CD14-positive monocyte (primary cell): ENCODE measurements at regions not wholly inside any gene's neighbourhood (a gene's known extent, or its start where the extent isn't known, plus 50 kb on each side); places are given as distances from the start of the nearest gene placed in this dataset.

Source experiments
- DNase-seq, 3 donors: peaks; one replicate each; pipeline ENCODE4 v3.0.0-alpha.2; 2011 to 2022
- H2AFZ ChIP-seq: 2 replicates; pipeline ENCODE4 v1.6.0; 2012; ENCODE audit warnings: mild to moderate bottlenecking, low read depth, low read length, inconsistent platforms; ENCODE audit not compliant: insufficient read depth, poor library complexity, severe bottlenecking
- H3K27ac ChIP-seq, 2 donors: 1 replicate in 1 of 2; 2 replicates in 1 of 2; pipeline ENCODE4 v1.5.1; 2012 to 2013; ENCODE audit warnings: low read length in 2 of 2, control low read depth in 1 of 2, inconsistent platforms in 1 of 2, low read depth in 1 of 2, mild to moderate bottlenecking in 1 of 2
- H3K27me3 ChIP-seq, 2 donors: one replicate each; pipeline versions ENCODE4 v1.6.0 to v1.6.1; 2011 to 2013; ENCODE audit warnings: low read length in 2 of 2; ENCODE audit not compliant: control insufficient read depth in 2 of 2, insufficient read depth in 2 of 2
- H3K36me3 ChIP-seq, 2 donors: replicated peaks in 1 of 2; 1 replicate in 1 of 2; 2 replicates in 1 of 2; pipeline versions ENCODE4 v1.5.1 to v1.6.1; 2012 to 2013; ENCODE audit warnings: low read length in 2 of 2, control low read depth in 1 of 2, inconsistent platforms in 1 of 2, mild to moderate bottlenecking in 1 of 2; ENCODE audit not compliant: insufficient read depth in 2 of 2, control insufficient read depth in 1 of 2
- H3K4me1 ChIP-seq, 2 donors: 1 replicate in 1 of 2; 2 replicates in 1 of 2; pipeline versions ENCODE4 v1.5.1 to v1.6.1; 2012 to 2013; ENCODE audit warnings: low read length in 2 of 2, control low read depth in 1 of 2, inconsistent platforms in 1 of 2, mild to moderate bottlenecking in 1 of 2, moderate library complexity in 1 of 2; ENCODE audit not compliant: insufficient read depth in 2 of 2, control insufficient read depth in 1 of 2
- H3K4me2 ChIP-seq: replicated peaks from 2 replicates; pipeline ENCODE3; 2012; ENCODE audit warnings: low read length, moderate library complexity, mild to moderate bottlenecking; ENCODE audit not compliant: poor library complexity, severe bottlenecking; ENCODE audit errors: extremely low read depth
- H3K4me3 ChIP-seq, 3 experiments: fragments of 200-600 bp in 1 of 3; sonication (generic) in 1 of 3; replicated peaks in 1 of 3; 1 replicate in 2 of 3; 2 replicates in 1 of 3; pipeline ENCODE4 v1.5.1; 2011 to 2013; ENCODE audit warnings: low read length in 3 of 3, mild to moderate bottlenecking in 3 of 3, control low read depth in 2 of 3, low read depth in 2 of 3, inconsistent platforms in 1 of 3, moderate library complexity in 1 of 3
- H3K79me2 ChIP-seq: 2 replicates; pipeline ENCODE4 v1.6.0; 2012; ENCODE audit warnings: mild to moderate bottlenecking, control low read depth, inconsistent platforms, low read length, moderate library complexity; ENCODE audit not compliant: insufficient read depth
- H3K9ac ChIP-seq: 2 replicates; pipeline ENCODE4 v1.6.0; 2017; ENCODE audit warnings: low read length, mild to moderate bottlenecking; ENCODE audit not compliant: insufficient read depth, poor library complexity, severe bottlenecking
- H3K9me3 ChIP-seq, 2 donors: replicated peaks in 1 of 2; 1 replicate in 1 of 2; 2 replicates in 1 of 2; pipeline versions ENCODE4 v1.5.1 to v1.6.1; 2012 to 2013; ENCODE audit warnings: low read length in 2 of 2, control low read depth in 1 of 2; ENCODE audit not compliant: control insufficient read depth in 1 of 2, insufficient read depth in 1 of 2
- H4K20me1 ChIP-seq: 2 replicates; pipeline ENCODE4 v1.6.0; 2012; ENCODE audit warnings: mild to moderate bottlenecking, low read length, control low read depth, moderate library complexity; ENCODE audit not compliant: insufficient read depth
- H3K27ac Mint-ChIP-seq, 7 donors: one replicate each; pipeline ENCODE4 v1.8.0; 2020; ENCODE audit warnings: mild to moderate bottlenecking in 7 of 7, mixed read lengths in 7 of 7, moderate library complexity in 6 of 7, inconsistent platforms in 2 of 7
- H3K27me3 Mint-ChIP-seq, 3 donors: one replicate each; pipeline ENCODE4 v1.8.0; 2021 to 2022; ENCODE audit warnings: low read depth in 3 of 3, mild to moderate bottlenecking in 3 of 3, mixed read lengths in 3 of 3, moderate library complexity in 3 of 3, inconsistent platforms in 1 of 3
- H3K36me3 Mint-ChIP-seq, 2 donors: one replicate each; pipeline ENCODE4 v1.8.0; 2020; ENCODE audit warnings: mixed read lengths in 2 of 2, inconsistent platforms in 1 of 2, mild to moderate bottlenecking in 1 of 2
- H3K4me1 Mint-ChIP-seq: one replicate; pipeline ENCODE4 v1.8.0; 2020; ENCODE audit warnings: mild to moderate bottlenecking, mixed read lengths
- H3K4me3 Mint-ChIP-seq, 2 donors: one replicate each; pipeline ENCODE4 v1.8.0; 2020; ENCODE audit warnings: mild to moderate bottlenecking in 2 of 2, mixed read lengths in 2 of 2, moderate library complexity in 1 of 2
- H3K9me3 Mint-ChIP-seq, 7 donors: one replicate each; pipeline ENCODE4 v1.8.0; 2020 to 2022; ENCODE audit warnings: mixed read lengths in 7 of 7, mild to moderate bottlenecking in 6 of 7, moderate library complexity in 6 of 7, inconsistent platforms in 2 of 7
- WGBS: methylation state at CpG from one replicate; pipeline ENCODE4 v1.1.5; 2013; ENCODE audit warnings: missing lambda C conversion rate; ENCODE audit not compliant: insufficient coverage; 5-methylcytosine and 5-hydroxymethylcytosine counted together
- intact Hi-C, 2 donors: fragments of 100-400 bp; cut with micrococcal nuclease; formaldehyde crosslinking; loops; one replicate each; pipeline versions ENCODE4 v1.15.0 to v1.15.1; 2023
- TF ChIP-seq, protein P1 (sequence below): fragments of 200-600 bp; IDR thresholded peaks from one replicate; pipeline ENCODE4 v1.8.0; 2022; ENCODE audit warnings: antibody characterized with exemption, mild to moderate bottlenecking

DNA sequence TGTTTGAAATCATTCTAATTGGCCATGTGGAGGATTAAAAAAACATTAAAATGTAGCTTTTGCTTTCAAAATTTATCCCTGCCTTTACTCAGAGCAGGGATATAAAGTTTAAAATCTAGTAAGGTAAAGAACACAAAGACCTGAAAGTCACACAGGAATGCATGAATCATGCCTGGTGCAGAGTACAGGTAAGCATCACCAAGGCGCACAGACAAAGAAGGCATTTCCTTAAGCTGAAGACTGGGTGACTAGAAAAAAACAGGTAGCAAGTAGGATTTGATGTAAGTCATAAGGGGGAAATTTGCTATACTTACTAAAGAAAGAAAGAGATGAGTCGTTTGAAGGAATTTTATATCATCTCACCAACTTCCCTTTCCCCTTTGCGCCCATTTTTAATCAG, 405.6 kb downstream of the GXYLT1 start:
- peaks cover 0 to 8% (median 0%) of the 10 kb centered on the region in 7 donors for H3K9me3 Mint-ChIP-seq
- no peak overlapping the region for H3K27ac Mint-ChIP-seq
- no peak overlapping the region for H2AFZ ChIP-seq

DNA sequence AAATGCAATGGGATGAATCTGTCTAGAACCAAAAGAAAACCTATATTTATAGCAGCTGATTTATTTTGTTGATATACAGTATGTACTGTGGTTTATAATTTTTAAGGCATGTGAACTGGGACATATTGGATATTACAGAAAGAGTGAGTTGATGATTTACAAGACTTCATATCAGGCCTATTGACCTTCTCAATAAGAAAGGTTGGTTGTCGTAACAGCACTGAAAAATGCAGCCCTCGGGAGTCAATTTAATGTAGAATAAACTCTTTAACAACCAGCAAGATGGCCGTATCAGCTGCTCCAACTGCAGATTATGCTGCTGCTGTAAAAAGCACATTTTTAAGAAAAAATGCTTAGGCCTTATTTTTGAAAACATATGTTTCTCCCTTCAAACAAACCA, 407.3 kb downstream of the GXYLT1 start:
- H3K27me3 ChIP-seq, result no peaks in the 10 kb centered on the region
- H3K36me3 ChIP-seq, result no peaks in the 10 kb centered on the region
- no peaks in the 10 kb centered on the region for H3K4me1 ChIP-seq
- no peak overlapping the region for H3K27ac Mint-ChIP-seq
- intact Hi-C loops, result no loop called here
- no peak overlapping the region for H3K27ac ChIP-seq
- H2AFZ ChIP-seq, result no peak overlapping the region
- no peak overlapping the region for H3K4me3 ChIP-seq
- WGBS, result no CpG with 5 or more reads among the region's 3 CpGs
- no peak overlapping the region for H3K4me2 ChIP-seq
- TF ChIP-seq, protein P1, sequence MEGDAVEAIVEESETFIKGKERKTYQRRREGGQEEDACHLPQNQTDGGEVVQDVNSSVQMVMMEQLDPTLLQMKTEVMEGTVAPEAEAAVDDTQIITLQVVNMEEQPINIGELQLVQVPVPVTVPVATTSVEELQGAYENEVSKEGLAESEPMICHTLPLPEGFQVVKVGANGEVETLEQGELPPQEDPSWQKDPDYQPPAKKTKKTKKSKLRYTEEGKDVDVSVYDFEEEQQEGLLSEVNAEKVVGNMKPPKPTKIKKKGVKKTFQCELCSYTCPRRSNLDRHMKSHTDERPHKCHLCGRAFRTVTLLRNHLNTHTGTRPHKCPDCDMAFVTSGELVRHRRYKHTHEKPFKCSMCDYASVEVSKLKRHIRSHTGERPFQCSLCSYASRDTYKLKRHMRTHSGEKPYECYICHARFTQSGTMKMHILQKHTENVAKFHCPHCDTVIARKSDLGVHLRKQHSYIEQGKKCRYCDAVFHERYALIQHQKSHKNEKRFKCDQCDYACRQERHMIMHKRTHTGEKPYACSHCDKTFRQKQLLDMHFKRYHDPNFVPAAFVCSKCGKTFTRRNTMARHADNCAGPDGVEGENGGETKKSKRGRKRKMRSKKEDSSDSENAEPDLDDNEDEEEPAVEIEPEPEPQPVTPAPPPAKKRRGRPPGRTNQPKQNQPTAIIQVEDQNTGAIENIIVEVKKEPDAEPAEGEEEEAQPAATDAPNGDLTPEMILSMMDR, result no peak
- no peaks in the 10 kb centered on the region for H4K20me1 ChIP-seq
- H3K4me3 Mint-ChIP-seq, result no peak overlapping the region
- H3K4me1 Mint-ChIP-seq, result no peaks in the 10 kb centered on the region
- H3K27me3 Mint-ChIP-seq, result no peaks in the 10 kb centered on the region
- H3K9ac ChIP-seq, result no peak overlapping the region
- H3K79me2 ChIP-seq, result no peaks in the 10 kb centered on the region
- H3K9me3 ChIP-seq, result peaks cover 0 to 3% of the 10 kb centered on the region in 2 donors
- DNase-seq, result no peak
- no peaks in the 10 kb centered on the region for H3K36me3 Mint-ChIP-seq
- H3K9me3 Mint-ChIP-seq, result peaks cover 0 to 11% (median 2%) of the 10 kb centered on the region in 7 donors

More for the DNA sequence above, 405.6 kb downstream of the GXYLT1 start:
- WGBS, result 100% methylated on average over 1 of the region's 3 CpGs
- no peak overlapping the region for H3K4me3 Mint-ChIP-seq
- no peaks in the 10 kb centered on the region for H3K36me3 Mint-ChIP-seq
- Histone ChIP-seq H4K20me1 (no peaks in the 10 kb centered on the region), H3K79me2 (no peaks in the 10 kb centered on the region), H3K27me3 (no peaks in the 10 kb centered on the region), H3K9me3 (peaks cover 0 to 3% of the 10 kb centered on the region in 2 donors), H3K27ac (no peak overlapping the region), H3K36me3 (no peaks in the 10 kb centered on the region), H3K4me1 (no peaks in the 10 kb centered on the region), H3K4me3 (no peak overlapping the region), H3K9ac (no peak overlapping the region), H3K4me2 (no peak overlapping the region)
- H3K4me1 Mint-ChIP-seq, result no peaks in the 10 kb centered on the region
- no peak for DNase-seq
- intact Hi-C loops, result no loop called here
- TF ChIP-seq, protein P1, result no peak
- no peaks in the 10 kb centered on the region for H3K27me3 Mint-ChIP-seq
